IMR-90 (cell line): ENCODE measurements at regions not wholly inside any gene's neighbourhood (a gene's known extent, or its start where the extent isn't known, plus 50 kb on each side); places are given as distances from the start of the nearest gene placed in this dataset.

Experiments
- ATAC-seq: fragments of 200-7000 bp; cut with Tn5 transposase; 2 replicates; pipeline ENCODE4 v1.9.1; 2020; ENCODE audit warnings: low read depth, mild to moderate bottlenecking, moderate library complexity
- BruUV-seq: library from RNA; stranded (reverse); fragments of 400-500 nt; replicated peaks from 2 replicates; lab custom pipeline; 2021; lab: Mats Ljungman, UMichigan
- CTCF ChIA-PET: fragments of 300-600 bp; formaldehyde crosslinking; extraction: SDS; loops from one replicate; lab custom pipeline; 2021; ENCODE audit warnings: antibody characterized with exemption; lab: Yijun Ruan, JAX
- POLR2A ChIA-PET: fragments of 300-600 bp; sonication (Branson Sonifier 250); formaldehyde crosslinking; loops from one replicate; lab custom pipeline; 2022; ENCODE audit warnings: antibody characterized with exemption; ENCODE audit not compliant: unreplicated experiment; lab: Charles Lee
- DNase-seq: peaks from one replicate; pipeline ENCODE4 v3.0.0; 2013
- H2AFZ ChIP-seq: replicated peaks from 2 replicates; pipeline ENCODE3; 2013; ENCODE audit warnings: low read length, mild to moderate bottlenecking; ENCODE audit not compliant: poor library complexity
- H2AK5ac ChIP-seq: 2 replicates; pipeline ENCODE4 v1.6.1; 2013; ENCODE audit warnings: low read depth, low read length, inconsistent platforms
- H2AK9ac ChIP-seq: replicated peaks from 2 replicates; pipeline ENCODE3; 2013; ENCODE audit warnings: mild to moderate bottlenecking, low read depth, low read length, moderate library complexity; ENCODE audit not compliant: poor library complexity
- H2BK120ac ChIP-seq: 2 replicates; pipeline ENCODE4 v1.6.1; 2013; ENCODE audit warnings: low read depth, low read length, inconsistent platforms
- H2BK15ac ChIP-seq: 3 replicates; pipeline ENCODE4 v1.6.1; 2013; ENCODE audit warnings: low read depth, low read length, inconsistent platforms
- H2BK20ac ChIP-seq: 2 replicates; pipeline ENCODE4 v1.6.1; 2013; ENCODE audit warnings: low read depth, mild to moderate bottlenecking, inconsistent platforms, low read length, moderate library complexity
- H2BK5ac ChIP-seq: 2 replicates; pipeline ENCODE4 v1.6.1; 2013; ENCODE audit warnings: mild to moderate bottlenecking, low read depth, low read length, inconsistent platforms; ENCODE audit not compliant: poor library complexity, severe bottlenecking
- H3K14ac ChIP-seq: replicated peaks from 2 replicates; pipeline ENCODE4 v1.6.1; 2013; ENCODE audit warnings: low read depth, low read length, inconsistent platforms
- H3K18ac ChIP-seq: 2 replicates; pipeline ENCODE4 v1.6.1; 2013; ENCODE audit warnings: low read depth, low read length, control low read depth
- H3K23ac ChIP-seq: 2 replicates; pipeline ENCODE4 v1.6.1; 2013; ENCODE audit warnings: low read depth, low read length, inconsistent platforms
- H3K27ac ChIP-seq: 2 replicates; pipeline ENCODE4 v1.5.1; 2013; ENCODE audit warnings: mild to moderate bottlenecking, control low read depth, low read length; ENCODE audit not compliant: insufficient read depth
- H3K27me3 ChIP-seq: 2 replicates; pipeline ENCODE4 v1.6.1; 2013; ENCODE audit warnings: low read length; ENCODE audit not compliant: control insufficient read depth, insufficient read depth
- H3K36me3 ChIP-seq: 2 replicates; pipeline ENCODE4 v1.6.1; 2013; ENCODE audit warnings: low read length, mixed read lengths; ENCODE audit not compliant: control insufficient read depth, insufficient read depth
- H3K4ac ChIP-seq: 2 replicates; pipeline ENCODE4 v1.6.1; 2013; ENCODE audit warnings: low read depth, low read length, inconsistent platforms
- H3K4me1 ChIP-seq: 2 replicates; pipeline ENCODE4 v1.6.1; 2013; ENCODE audit warnings: low read length, mixed read lengths; ENCODE audit not compliant: control insufficient read depth, insufficient read depth
- H3K4me2 ChIP-seq: 2 replicates; pipeline ENCODE4 v1.6.1; 2013; ENCODE audit warnings: low read depth, mild to moderate bottlenecking, control low read depth, low read length, moderate library complexity
- H3K4me3 ChIP-seq: 2 replicates; pipeline ENCODE4 v1.5.1; 2013; ENCODE audit warnings: low read depth, mild to moderate bottlenecking, control low read depth, low read length, moderate library complexity; ENCODE audit not compliant: insufficient read depth
- H3K56ac ChIP-seq: 2 replicates; pipeline ENCODE4 v1.6.1; 2013; ENCODE audit warnings: low read length, inconsistent platforms; ENCODE audit not compliant: insufficient read depth; ENCODE audit errors: extremely low read depth
- H3K79me1 ChIP-seq, 2 experiments: 2 replicates each; pipeline ENCODE4 v1.6.1; 2013; ENCODE audit warnings: low read length in 2 of 2, inconsistent platforms in 1 of 2, low read depth in 1 of 2
- H3K9ac ChIP-seq: 2 replicates; pipeline ENCODE4 v1.6.1; 2013; ENCODE audit warnings: low read depth, low read length, control low read depth
- H3K9me1 ChIP-seq: 2 replicates; pipeline ENCODE4 v1.6.1; 2013; ENCODE audit warnings: low read length, inconsistent platforms; ENCODE audit not compliant: insufficient read depth
- H3K9me3 ChIP-seq: 2 replicates; pipeline ENCODE4 v1.6.1; 2013; ENCODE audit warnings: low read length; ENCODE audit not compliant: control insufficient read depth, insufficient read depth
- H4K20me1 ChIP-seq: 2 replicates; pipeline ENCODE4 v1.6.1; 2013; ENCODE audit warnings: low read length, inconsistent platforms; ENCODE audit not compliant: insufficient read depth
- H4K5ac ChIP-seq: 2 replicates; pipeline ENCODE4 v1.6.1; 2013; ENCODE audit warnings: mild to moderate bottlenecking, low read depth, low read length, control low read depth
- H4K8ac ChIP-seq, 2 experiments: 2 replicates each; pipeline ENCODE4 v1.6.1; 2013; ENCODE audit warnings: low read depth in 2 of 2, low read length in 2 of 2, control low read depth in 1 of 2, inconsistent platforms in 1 of 2
- H4K91ac ChIP-seq: 2 replicates; pipeline ENCODE4 v1.6.1; 2013; ENCODE audit warnings: low read depth, low read length, inconsistent platforms; ENCODE audit not compliant: insufficient read depth
- CHD1 ChIP-seq: IDR thresholded peaks from 2 replicates; pipeline ENCODE4 v1.6.1; 2012; ENCODE audit warnings: low read depth, low read length, improper control_type of control experiment
- CTCF ChIP-seq: conservative IDR thresholded peaks from 2 replicates; pipeline ENCODE4 v1.5.1; 2012; ENCODE audit warnings: mild to moderate bottlenecking, low read depth, low read length, improper control_type of control experiment
- ELK1 ChIP-seq: fragments of 150-350 bp; IDR thresholded peaks from 2 replicates; pipeline ENCODE4 v1.6.1; 2016; ENCODE audit warnings: low read depth, mild to moderate bottlenecking, low read length, moderate library complexity, borderline replicate concordance
- MXI1 ChIP-seq: IDR thresholded peaks from 2 replicates; pipeline ENCODE4 v1.6.1; 2012; ENCODE audit warnings: low read depth, mild to moderate bottlenecking, low read length, moderate library complexity, borderline replicate concordance
- WGBS, 2 experiments: methylation state at CpG; one replicate each; pipeline versions ENCODE4 v1.1.5 to v1.1.7; 2013; ENCODE audit warnings: missing lambda C conversion rate in 2 of 2; ENCODE audit not compliant: insufficient read length in 1 of 2; ENCODE audit errors: extremely low coverage in 2 of 2; 5-methylcytosine and 5-hydroxymethylcytosine counted together
- dilution Hi-C: fragments of 300-500 bp; cut with HindIII; formaldehyde crosslinking; loops from one replicate; pipeline ENCODE4 v1.14.3; 2018; ENCODE audit warnings: low sequenced_read_pairs; ENCODE audit not compliant: unreplicated experiment
- in situ Hi-C: fragments of 300-500 bp; cut with MboI; formaldehyde crosslinking; loops from 3 replicates; pipeline ENCODE4 v1.14.3; 2019; ENCODE audit warnings: low sequenced_read_pairs, inconsistent platforms, mixed read lengths
- intact Hi-C: fragments of 100-400 bp; cut with micrococcal nuclease; formaldehyde crosslinking; loops from 2 replicates; pipeline ENCODE4 v1.10.0; 2022

GRCh38 chr9:79409182-79409823 is 162.5 kb upstream of the TLE4 start:
- dilution Hi-C loops (no loop called here), in situ Hi-C loops (no loop called here), intact Hi-C loops (no loop called here)
- BruUV-seq, result no TSS peak
- Histone ChIP-seq H4K5ac (no peak overlapping the region), H3K4me1 (no peaks in the 10 kb centered on the region), H2BK15ac (no peak overlapping the region), H2AFZ (no peak overlapping the region), H3K9ac (no peak overlapping the region), H3K79me1 (no peaks in the 10 kb centered on the region), H3K23ac (no peak overlapping the region), H2BK5ac (no peak overlapping the region), H4K91ac (no peak overlapping the region), H3K14ac (no peak overlapping the region), H3K9me1 (no peaks in the 10 kb centered on the region), H3K9me3 (no peaks in the 10 kb centered on the region), H3K27ac (no peak overlapping the region), H4K8ac (no peak overlapping the region), H4K20me1 (no peaks in the 10 kb centered on the region), H3K56ac (no peak overlapping the region), H2BK120ac (no peak overlapping the region), H2AK5ac (no peak overlapping the region), H3K36me3 (no peaks in the 10 kb centered on the region), H3K4me3 (no peak overlapping the region), H3K27me3 (no peaks in the 10 kb centered on the region; the same call in 1 of the 2 replicates), H3K18ac (no peak overlapping the region), H2BK20ac (no peak overlapping the region), H3K4ac (no peak overlapping the region), H3K4me2 (no peak overlapping the region), H2AK9ac (no peak overlapping the region)
- TF ChIP-seq CHD1, result no peak
- no peak for TF ChIP-seq CTCF
- no peak for TF ChIP-seq MXI1
- TF ChIP-seq ELK1, result no peak
- DNase-seq (no peak), ATAC-seq (no peak)
- WGBS, 2 experiments, result no CpG with 5 or more reads among the region's 2 CpGs
- ChIA-PET CTCF (interaction anchor here (1.2 kb wide), 1 partner anchor 29 kb away, joined by 3 read pairs; no protein-coding TSS in a partner anchor), POLR2A (no interaction called here)
